DND-41 (cell line): ENCODE measurements at regions not wholly inside any gene's neighbourhood (a gene's known extent, or its start where the extent isn't known, plus 50 kb on each side); places are given as distances from the start of the nearest gene placed in this dataset.

Experiments
- EZH2 ChIP-seq: IDR thresholded peaks from 3 replicates; pipeline ENCODE4 v1.6.1; 2012; ENCODE audit warnings: borderline replicate concordance, low read depth, mild to moderate bottlenecking, moderate library complexity, low read length, inconsistent platforms; ENCODE audit not compliant: severe bottlenecking
- TF ChIP-seq, protein P1 (sequence below): IDR thresholded peaks from 2 replicates; pipeline ENCODE4 v1.5.1; 2012; ENCODE audit warnings: borderline replicate concordance, low read length, moderate library complexity, mild to moderate bottlenecking; ENCODE audit not compliant: poor library complexity, severe bottlenecking; ENCODE audit errors: extremely low read depth

- TF ChIP-seq EZH2 = no peak
- TF ChIP-seq, protein P1, sequence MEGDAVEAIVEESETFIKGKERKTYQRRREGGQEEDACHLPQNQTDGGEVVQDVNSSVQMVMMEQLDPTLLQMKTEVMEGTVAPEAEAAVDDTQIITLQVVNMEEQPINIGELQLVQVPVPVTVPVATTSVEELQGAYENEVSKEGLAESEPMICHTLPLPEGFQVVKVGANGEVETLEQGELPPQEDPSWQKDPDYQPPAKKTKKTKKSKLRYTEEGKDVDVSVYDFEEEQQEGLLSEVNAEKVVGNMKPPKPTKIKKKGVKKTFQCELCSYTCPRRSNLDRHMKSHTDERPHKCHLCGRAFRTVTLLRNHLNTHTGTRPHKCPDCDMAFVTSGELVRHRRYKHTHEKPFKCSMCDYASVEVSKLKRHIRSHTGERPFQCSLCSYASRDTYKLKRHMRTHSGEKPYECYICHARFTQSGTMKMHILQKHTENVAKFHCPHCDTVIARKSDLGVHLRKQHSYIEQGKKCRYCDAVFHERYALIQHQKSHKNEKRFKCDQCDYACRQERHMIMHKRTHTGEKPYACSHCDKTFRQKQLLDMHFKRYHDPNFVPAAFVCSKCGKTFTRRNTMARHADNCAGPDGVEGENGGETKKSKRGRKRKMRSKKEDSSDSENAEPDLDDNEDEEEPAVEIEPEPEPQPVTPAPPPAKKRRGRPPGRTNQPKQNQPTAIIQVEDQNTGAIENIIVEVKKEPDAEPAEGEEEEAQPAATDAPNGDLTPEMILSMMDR = no peak
Measured at GRCh38 chr10:84029840-84030239, 109.5 kb upstream of the GHITM start.
